ENCODE measurements at regions not wholly inside any gene's neighbourhood (a gene's known extent, or its start where the extent isn't known, plus 50 kb on each side); places are given as distances from the start of the nearest gene placed in this dataset.

DNA sequence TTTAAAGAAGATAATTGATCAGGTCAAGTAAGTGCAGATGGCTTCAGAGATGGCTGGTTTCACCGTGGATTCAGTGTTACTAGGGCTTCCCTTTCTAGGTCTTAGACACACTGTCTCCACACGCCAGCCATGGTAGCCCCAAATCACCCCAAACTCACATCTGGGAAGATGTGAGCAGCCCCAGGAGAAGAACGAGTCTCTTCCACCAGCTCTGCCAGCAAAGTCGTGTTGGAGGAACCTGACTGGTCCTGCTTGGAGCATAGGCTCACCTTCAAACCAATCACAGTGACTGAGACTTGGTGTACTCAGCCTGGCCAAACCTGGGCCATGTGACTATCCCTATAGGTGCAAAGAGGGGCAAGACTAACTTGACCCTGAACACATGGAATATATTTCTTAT lies 296.7 kb downstream of the RPLP1 start:
- TF ChIP-seq CTCF (IDR thresholded peaks at IDR 0.05) (no peak), EP300 (IDR thresholded peaks at IDR 0.05) (no peak), POLR2A (IDR thresholded peaks at IDR 0.05) (no peak)

Data from sigmoid colon (tissue), 4 donors.